C4-2B (cell line): ENCODE measurements at regions not wholly inside any gene's neighbourhood (a gene's known extent, or its start where the extent isn't known, plus 50 kb on each side); places are given as distances from the start of the nearest gene placed in this dataset.
A peak's percentile ranks its signal among the peaks of the same experiment; 100 is the strongest.
"Not testable (repeated sequence)": the region's sequence is repeated elsewhere in the genome, so short reads cannot be mapped to it uniquely, and the experiment has no call there.

Source experiments
- H3K27ac ChIP-seq: fragments of 450-650 bp; 2 replicates; pipeline ENCODE4 v1.5.1; 2017
- CTCF ChIP-seq: fragments of 450-650 bp; conservative IDR thresholded peaks from 2 replicates; pipeline ENCODE4 v1.5.1; 2017; ENCODE audit warnings: mild to moderate bottlenecking
- ZFX ChIP-seq: fragments of 450-650 bp; IDR thresholded peaks from 2 replicates; pipeline ENCODE4 v1.6.1; 2017

- TF ChIP-seq ZFX (no peak), CTCF (no peak)
- H3K27ac ChIP-seq, result no peak overlapping the region
Measured at GRCh38 chr15:19974998-19975397, 566.6 kb downstream of the GOLGA6L6 start.

DNA sequence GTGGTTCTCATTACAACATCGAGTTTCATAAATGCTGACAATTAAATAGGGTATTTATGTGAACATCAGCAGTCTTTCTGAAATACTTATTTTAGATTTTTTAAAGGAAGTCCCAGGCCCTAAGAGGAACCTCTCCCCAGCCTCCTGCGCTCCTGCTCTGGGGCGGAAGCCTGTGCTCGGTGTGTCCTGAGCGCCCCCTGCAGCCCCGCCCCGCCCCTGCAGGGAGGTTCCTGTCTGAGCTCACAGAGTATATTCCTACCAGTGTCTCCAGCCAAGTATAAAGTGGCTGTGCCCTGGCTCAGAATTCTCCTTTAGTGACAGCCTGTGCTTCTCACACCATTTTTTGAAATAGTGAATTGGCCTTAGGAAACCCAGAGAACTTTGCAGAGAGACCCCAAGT is 567.9 kb downstream of the GOLGA6L6 start:
- TF ChIP-seq ZFX (no peak), CTCF (peak; percentile 85)
- H3K27ac ChIP-seq, result no peak overlapping the region

DNA sequence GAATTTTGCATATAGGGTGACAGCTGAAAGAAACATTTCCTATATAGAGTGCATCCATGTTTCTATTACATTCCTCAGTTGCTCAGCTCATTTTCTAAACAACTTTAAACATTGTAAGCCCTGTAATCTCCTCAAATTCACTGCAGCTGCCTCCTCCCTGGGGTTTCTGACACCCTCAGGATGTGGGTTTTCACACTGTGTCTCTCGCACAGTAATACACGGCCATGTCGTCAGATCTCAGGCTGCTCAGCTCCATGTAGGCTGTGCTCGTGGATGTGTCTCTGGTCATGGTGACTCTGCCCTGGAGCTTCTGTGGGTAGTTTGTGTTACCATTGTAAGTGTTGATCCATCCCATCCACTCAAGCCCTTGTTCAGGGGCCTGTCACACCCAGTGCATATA is 569.0 kb downstream of the GOLGA6L6 start:
- H3K27ac ChIP-seq, result not testable (repeated sequence)

DNA sequence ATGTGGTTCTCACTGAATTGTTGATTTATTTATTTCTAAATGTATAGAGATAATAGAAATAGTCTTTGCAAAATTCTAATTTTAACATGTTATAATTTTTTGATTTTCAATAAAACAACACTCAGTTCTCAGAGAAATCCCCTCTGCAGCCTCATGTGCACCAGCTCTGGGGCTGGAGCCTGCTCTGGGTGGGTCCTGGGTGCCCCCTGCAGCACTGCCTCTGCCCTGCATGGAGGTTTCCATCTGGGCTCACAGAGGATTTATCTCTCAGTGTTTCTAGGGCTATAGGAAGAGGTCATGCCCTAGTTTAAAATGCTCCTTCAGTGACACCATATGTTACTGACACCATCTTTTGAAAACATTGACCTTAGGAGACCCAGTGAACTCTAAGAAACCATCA is 576.0 kb downstream of the GOLGA6L6 start:
- H3K27ac ChIP-seq, result not testable (repeated sequence)

DNA sequence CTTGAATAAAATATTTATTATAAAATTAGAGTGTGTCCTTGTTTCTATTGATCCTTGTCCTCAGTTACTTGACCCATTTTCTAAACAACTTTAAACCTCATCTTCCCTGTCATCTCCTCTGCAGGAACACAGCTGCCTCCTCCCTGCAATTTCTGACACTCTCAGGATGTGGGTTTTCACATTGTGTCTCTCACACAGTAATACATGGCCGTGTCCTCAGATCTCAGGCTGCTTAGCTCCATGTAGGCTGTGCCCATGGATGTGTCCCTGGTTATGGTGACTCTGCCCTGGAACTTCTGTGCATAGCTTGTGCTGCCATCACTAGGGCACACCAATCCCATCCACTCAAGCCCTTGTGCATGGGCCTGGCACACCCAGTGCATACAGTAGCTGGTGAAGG is 577.1 kb downstream of the GOLGA6L6 start:
- not testable (repeated sequence) for H3K27ac ChIP-seq

DNA sequence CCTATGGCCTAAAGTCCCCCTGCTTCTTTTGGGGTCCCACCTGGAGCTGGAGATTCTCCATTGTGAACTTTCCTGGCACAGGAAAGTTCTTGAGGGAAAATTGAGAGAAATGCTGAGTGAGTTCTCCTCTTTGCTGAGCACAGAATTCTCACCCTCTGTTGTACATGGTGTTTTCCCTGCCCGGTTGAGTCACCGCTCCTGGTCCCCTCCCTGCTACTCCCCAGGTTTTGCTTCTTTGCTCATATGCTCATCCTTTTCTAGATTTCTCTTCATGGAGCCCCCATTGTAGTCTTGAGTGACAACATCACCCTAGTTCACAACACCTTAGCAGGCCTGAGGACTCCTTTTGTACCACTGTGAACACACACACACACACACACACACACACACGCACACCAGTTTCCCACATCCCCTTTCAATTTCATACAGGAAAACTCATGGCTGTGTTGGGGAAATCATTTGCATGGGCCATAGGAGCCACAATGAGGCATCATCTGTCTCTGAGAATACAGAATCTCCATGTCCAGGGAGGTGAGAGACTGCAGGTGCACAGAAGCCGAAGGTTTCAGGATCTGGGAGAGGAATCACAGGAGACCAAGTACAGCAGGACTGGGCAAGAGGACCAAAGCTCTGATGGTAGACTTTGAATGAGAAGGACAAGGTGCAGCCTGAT is 585.3 kb downstream of the GOLGA6L6 start:
- no peak for TF ChIP-seq CTCF
- TF ChIP-seq ZFX, result no peak
- no peak overlapping the region for H3K27ac ChIP-seq

DNA sequence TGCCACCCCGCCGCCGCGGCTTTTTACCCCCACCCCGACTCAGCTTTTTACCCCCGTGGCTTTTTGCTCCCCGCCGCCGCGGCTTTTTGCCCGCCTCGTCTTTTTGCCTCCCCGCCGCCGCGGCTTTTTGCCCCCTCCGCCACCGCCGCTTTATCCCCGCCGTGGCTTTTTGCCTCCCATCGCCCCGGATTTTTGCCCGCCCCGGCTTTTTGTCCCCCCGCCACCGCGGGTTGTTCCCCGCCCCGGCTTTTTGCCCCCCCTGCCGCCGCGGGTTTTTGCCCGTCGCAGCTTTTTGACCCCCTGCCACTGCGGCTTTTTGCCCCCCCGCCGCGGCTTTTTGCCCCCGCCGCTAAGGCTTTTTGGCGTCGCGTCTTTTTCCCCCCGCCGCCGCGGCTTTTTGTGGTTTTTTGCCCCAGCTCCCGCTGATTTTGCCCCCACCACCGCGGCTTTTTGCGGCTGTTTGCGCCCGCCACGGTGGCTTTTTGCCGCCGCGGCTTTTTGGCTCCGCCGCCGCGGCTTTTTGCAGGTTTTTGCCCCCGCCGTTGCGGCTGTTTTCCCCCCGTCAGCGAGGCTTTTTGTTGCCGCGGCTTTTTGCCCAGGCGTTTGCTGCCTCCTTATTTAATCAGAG is 597.2 kb downstream of the GOLGA6L6 start:
- TF ChIP-seq CTCF (no peak), ZFX (no peak)
- H3K27ac ChIP-seq, result no peak overlapping the region

GRCh38 chr15:19943515-19943914 is 598.1 kb downstream of the GOLGA6L6 start:
- no peak overlapping the region for H3K27ac ChIP-seq
- no peak for TF ChIP-seq CTCF
- TF ChIP-seq ZFX, result no peak

DNA sequence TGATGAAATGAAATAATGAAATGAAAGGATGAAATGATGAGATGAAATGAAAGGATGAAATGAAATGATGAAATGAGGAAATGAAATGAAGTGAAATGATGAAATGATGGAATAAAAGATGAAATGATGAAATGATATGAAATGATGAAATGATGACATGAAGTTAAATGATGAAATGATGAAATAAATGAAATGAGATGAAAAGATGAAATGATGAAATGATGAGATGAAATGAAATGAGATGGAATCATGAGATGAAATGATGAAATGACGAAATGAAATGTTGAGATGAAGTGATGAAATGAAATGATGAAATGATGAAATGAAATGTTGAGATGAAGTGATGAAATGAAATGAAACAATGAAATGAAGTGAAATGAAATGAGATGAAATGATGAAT is 638.3 kb downstream of the GOLGA6L6 start:
- not testable (repeated sequence) for H3K27ac ChIP-seq

GRCh38 chr15:19902388-19902787 is 639.2 kb downstream of the GOLGA6L6 start:
- not testable (repeated sequence) for H3K27ac ChIP-seq

GRCh38 chr15:19901414-19901813 is 640.2 kb downstream of the GOLGA6L6 start:
- not testable (repeated sequence) for H3K27ac ChIP-seq
